Skin epidermis (tissue), 12 donors: ENCODE measurements at regions not wholly inside any gene's neighbourhood (a gene's known extent, or its start where the extent isn't known, plus 50 kb on each side); places are given as distances from the start of the nearest gene placed in this dataset.
"Not testable (repeated sequence)": the region's sequence is repeated elsewhere in the genome, so short reads cannot be mapped to it uniquely, and the experiment has no call there.

Experiments used
- H3K27ac ChIP-seq, 21 experiments: fragments of 200-600 bp; sonication (generic) in 11 of 21; one replicate each; pipeline ENCODE4 v1.5.0; 2020; ENCODE audit warnings: mild to moderate bottlenecking in 3 of 21, inconsistent platforms in 2 of 21, moderate library complexity in 2 of 21
- H3K4me3 ChIP-seq, 7 experiments: fragments of 200-600 bp; sonication (generic) in 2 of 7; one replicate each; pipeline ENCODE4 v1.5.0; 2020; ENCODE audit warnings: inconsistent platforms in 2 of 7, mild to moderate bottlenecking in 2 of 7, moderate library complexity in 1 of 7

DNA sequence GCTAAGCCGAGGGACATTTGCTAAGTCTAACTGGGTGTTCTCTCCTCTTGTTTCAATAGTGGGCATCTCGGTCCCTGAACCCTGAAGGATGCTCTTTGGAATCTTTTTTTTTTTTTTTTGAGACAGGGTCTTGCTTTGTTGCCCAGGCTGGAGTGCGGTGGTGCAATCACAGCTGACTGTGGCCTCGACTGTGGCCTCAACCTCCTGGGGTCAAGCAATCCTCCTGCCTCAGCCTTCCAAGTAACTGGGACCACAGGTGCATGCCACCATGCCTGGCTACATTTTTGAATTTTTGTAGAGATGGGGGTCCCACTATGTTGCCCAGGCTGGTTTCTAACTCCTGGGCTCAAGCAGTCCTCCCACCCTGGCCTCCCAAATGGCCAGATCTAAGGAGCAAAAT, 119.0 kb upstream of the SDK1 start:
- not testable (repeated sequence) for H3K27ac ChIP-seq, H3K4me3 ChIP-seq

GRCh38 chr7:3187444-3188040, 113.5 kb upstream of the SDK1 start:
- no peak overlapping the region for H3K4me3 ChIP-seq
- H3K27ac ChIP-seq: no peak overlapping the region

GRCh38 chr7:3188946-3189345, 112.1 kb upstream of the SDK1 start:
- H3K27ac ChIP-seq: no peak overlapping the region
- H3K4me3 ChIP-seq: no peak overlapping the region

GRCh38 chr7:3191548-3191947, 109.5 kb upstream of the SDK1 start:
- H3K4me3 ChIP-seq: no peak overlapping the region
- H3K27ac ChIP-seq: no peak overlapping the region

GRCh38 chr7:3192669-3193068, 108.4 kb upstream of the SDK1 start:
- H3K27ac ChIP-seq: no peak overlapping the region
- H3K4me3 ChIP-seq: no peak overlapping the region

DNA sequence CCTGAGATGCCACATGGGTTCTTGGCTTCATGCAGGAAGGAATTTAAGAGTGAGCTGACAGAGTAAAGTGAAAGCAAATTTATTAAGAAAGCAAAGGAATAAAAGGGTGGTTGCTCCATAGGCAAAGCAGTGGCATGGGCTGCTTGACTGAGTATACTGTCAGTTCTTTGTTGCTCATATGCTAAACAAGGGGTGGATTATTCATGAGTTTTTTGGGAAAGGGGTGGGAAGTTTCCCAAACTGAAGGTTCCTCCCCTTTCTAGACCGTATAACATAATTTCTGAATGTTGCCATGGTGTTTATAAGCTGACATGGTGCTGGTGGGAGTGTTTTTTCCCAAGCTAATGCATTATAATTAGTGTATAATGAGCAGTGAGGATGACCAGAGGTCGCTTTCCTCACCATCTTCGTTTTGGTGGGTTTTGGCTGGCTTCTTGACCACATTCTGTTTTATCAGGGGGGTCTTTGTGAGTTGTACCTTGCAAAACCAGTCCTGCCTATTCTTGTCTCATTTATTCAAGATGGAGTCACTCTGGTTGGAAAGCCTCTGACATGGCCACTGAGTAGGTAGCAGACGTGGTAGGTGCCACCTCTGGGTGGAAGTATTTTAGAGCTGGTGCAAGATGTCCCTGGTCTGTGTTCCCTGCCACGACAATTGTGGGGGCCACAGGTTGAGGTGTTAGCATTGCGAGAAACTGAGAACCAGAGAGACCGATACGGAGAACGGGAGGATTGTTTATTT, 107.5 kb upstream of the SDK1 start:
- Histone ChIP-seq H3K27ac (no peak overlapping the region), H3K4me3 (no peak overlapping the region)

DNA sequence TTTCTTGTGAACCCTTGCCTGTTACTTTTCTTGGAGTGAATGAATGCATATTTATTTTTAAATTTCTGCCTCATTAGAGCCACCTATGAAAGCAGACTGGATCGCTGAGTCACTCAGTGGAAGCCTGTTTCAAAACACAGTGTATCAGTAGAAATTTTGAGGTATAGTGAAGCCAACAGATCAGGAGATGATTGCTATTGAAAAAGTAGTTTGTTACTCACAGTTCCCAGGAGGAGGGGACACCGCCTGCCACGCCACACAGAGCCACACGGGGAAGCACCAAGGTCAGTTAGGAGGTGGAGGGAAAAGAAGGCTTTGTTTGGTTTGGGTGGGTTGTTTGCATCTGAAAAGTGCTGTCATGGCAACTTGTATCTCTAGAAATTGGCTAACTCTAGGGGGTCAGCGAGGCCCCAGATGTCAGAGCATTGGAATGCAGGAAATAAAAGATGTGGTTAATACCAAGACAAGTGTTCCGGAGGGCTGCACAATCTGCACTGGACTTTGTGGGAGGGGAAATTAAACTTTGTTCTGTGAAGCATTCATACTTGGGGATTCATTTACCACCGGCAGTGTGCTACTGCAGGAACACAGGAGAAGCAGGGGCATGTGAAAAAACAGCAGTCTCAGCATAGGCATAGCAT, 106.4 kb upstream of the SDK1 start:
- H3K27ac ChIP-seq: no peak overlapping the region
- no peak overlapping the region for H3K4me3 ChIP-seq

DNA sequence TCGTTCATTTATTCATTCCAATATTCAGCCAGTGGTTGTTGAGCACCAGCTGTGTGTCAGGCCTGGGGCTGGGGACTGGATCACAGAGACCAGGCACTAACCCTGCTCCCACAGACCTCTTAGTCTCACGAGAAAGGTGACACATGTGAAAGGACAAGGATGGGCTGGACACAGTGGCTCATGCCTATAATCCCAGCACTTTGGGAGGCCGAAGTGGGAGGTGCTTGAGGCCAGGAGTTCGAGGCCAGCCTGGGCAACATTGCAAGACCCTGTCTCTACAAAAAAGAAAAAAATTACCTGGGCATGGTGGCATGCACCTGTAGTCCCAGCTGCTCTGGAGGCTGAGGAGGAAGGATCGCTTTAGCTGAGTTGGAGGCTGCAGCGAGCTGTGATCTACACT, 105.9 kb upstream of the SDK1 start:
- no peak overlapping the region for H3K4me3 ChIP-seq
- H3K27ac ChIP-seq: no peak overlapping the region

DNA sequence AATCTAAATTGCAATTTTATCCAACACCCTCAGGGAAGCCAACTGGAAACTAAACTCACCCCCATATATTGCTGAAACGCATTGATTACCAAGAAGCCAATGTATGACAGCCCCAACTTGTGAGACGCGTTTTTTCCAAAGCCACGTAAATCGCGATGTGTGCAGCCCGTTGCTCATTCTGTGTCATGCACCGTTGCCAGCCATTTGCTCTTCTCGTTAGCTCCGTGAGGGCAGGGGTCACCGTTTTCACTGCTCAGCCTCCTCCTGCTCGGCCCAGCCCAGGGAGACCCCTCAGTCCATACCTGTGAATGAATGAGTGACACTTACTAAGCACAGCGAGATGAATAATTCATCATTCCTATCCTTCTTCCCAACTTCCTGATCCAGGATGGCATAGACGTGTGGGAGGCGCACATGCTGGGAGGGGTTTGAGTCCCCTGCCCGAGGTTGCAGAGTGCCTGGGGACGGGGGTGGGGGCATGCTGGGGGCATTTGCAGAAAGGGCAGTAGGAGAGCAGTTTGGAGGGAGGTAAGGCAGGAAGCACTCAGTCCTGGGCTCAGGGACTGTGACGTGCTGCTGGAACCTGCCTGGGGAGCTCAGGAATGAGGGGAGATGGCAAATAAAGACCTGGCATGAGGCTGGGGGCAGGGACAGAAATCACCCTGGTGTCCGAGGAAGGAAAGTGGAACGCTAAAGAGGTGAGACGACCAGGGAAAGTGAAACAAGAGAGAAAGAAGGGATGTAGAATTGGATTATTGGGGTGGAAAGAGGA, 104.2 kb upstream of the SDK1 start:
- Histone ChIP-seq H3K4me3 (no peak overlapping the region), H3K27ac (no peak overlapping the region)

GRCh38 chr7:3197567-3198213, 103.4 kb upstream of the SDK1 start:
- H3K4me3 ChIP-seq: no peak overlapping the region

DNA sequence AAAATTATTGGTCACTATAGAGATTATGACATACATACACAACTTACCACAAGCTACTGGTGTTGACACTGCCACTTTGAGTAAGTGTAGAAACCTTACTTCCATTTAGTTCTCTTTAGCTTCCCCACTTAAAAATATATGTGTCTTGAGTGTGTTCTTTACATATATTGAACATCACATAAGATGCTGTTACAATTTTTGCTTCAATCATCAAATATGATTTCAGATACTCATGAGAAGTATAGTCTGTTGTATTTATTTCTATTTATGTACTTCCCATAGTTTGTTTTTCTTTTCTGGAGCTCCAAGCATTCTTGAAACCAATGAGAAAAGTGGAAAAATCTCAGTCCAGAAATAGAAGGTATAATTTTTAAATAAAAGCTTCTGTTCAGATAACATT, 102.7 kb upstream of the SDK1 start:
- Histone ChIP-seq H3K27ac (no peak overlapping the region), H3K4me3 (no peak overlapping the region)

More at GRCh38 chr7:3197567-3198213, 103.4 kb upstream of the SDK1 start:
- H3K27ac ChIP-seq: no peak overlapping the region

DNA sequence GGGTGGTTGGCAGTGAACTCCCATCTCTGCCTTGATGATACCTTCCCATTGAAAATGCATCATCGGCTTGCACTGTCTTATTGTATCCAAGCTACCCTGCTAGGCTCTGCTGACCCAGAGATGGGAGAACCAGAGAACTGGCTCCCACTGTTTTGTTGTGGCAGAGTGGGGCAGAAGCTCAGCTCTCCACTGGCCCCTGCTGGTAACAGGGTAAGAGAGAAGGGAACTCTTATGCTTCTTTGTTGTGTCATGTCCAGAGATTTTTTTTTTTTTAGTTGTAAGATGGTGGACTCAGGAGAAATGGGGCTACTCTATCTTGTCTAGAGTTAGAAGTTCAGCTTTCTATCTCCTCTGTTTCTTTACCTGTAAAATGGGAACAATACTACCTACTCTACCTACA, 100.5 kb upstream of the SDK1 start:
- no peak overlapping the region for H3K4me3 ChIP-seq
- H3K27ac ChIP-seq: no peak overlapping the region

DNA sequence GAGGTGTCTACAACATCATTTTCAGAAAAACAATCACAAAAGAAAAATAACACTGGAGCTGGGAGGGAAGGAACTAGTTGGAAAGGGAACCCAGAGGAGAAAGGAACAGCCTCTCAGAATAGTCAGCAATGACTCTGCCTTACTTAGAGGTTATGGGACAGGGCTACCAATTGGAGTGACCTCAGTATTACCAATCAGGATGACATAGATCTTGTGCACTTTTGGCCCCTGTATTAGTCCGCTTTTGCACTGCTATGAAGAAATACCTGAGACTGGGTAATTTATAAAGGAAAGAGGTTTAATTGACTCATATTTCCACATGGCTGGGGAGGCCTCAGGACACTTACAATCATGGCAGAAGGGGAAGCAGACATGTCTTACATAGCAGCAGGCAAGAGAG, 99.7 kb upstream of the SDK1 start:
- Histone ChIP-seq H3K4me3 (no peak overlapping the region), H3K27ac (no peak overlapping the region)

GRCh38 chr7:3201937-3202710, 98.9 kb upstream of the SDK1 start:
- Histone ChIP-seq H3K27ac (no peak overlapping the region), H3K4me3 (no peak overlapping the region)

GRCh38 chr7:3204526-3204925, 96.5 kb upstream of the SDK1 start:
- Histone ChIP-seq H3K4me3 (no peak overlapping the region), H3K27ac (no peak overlapping the region)

DNA sequence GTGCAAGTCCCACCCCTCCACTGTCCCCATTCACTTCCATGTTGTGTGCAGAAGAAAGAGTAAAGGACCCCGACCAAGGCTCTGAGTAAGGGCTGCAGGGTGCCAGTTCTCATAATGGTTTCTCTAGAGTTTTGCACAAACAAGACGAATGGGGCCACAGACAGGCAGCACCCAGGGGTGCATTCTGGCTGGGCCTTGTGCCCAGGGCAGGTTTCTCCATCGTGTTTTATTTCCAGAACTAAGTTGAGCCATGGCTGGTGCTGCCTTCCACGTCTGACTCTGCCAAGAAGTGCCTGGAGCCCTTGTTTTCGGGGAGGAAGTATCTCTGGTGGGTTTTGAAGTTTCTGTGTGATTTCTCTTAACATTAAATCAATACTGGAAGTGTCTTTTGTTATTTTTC, 95.0 kb upstream of the SDK1 start:
- Histone ChIP-seq H3K27ac (no peak overlapping the region), H3K4me3 (no peak overlapping the region)

- no peak overlapping the region for H3K4me3 ChIP-seq
- no peak overlapping the region for H3K27ac ChIP-seq
These were observed 94.3 kb upstream of the SDK1 start for GRCh38 chr7:3206771-3207191.

DNA sequence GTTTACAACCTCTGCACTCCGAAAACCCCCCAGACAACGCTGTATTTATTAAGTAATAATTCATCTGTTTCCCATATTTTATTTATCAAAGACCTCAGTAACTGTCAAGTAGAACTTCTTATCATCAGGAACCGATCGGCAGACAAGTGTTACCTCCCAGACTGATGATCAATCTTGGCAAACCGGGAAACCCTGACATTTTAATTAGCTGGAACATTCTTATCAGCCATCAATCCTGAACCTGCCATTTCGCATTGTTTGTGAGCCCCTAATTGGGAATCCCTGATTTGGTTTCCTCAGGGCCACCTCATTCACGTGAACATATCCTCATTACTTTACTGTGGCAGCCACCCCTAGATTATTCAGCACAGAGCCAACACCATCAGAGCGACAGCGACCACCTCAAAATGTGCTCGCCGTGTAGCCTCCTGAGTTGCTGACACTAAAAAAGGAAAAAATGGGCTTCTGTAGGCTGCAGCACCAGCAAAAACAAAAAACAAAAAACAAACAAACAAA, 93.6 kb upstream of the SDK1 start:
- H3K4me3 ChIP-seq: no peak overlapping the region
- no peak overlapping the region for H3K27ac ChIP-seq

GRCh38 chr7:3210531-3210930, 90.5 kb upstream of the SDK1 start:
- no peak overlapping the region for H3K4me3 ChIP-seq
- no peak overlapping the region for H3K27ac ChIP-seq
